Skeletal muscle satellite cell (primary cell): ENCODE measurements at regions not wholly inside any gene's neighbourhood (a gene's known extent, or its start where the extent isn't known, plus 50 kb on each side); places are given as distances from the start of the nearest gene placed in this dataset.
"Not testable (repeated sequence)": the region's sequence is repeated elsewhere in the genome, so short reads cannot be mapped to it uniquely, and the experiment has no call there.

Experiments used
- H3K27me3 ChIP-seq: 2 replicates; pipeline ENCODE4 v1.7.0; 2013; ENCODE audit warnings: low read length; ENCODE audit not compliant: control insufficient read depth, insufficient read depth
- H3K36me3 ChIP-seq: 2 replicates; pipeline ENCODE4 v1.7.0; 2013; ENCODE audit warnings: mild to moderate bottlenecking, control low read depth, low read length; ENCODE audit not compliant: insufficient read depth
- H3K4me1 ChIP-seq: 2 replicates; pipeline ENCODE4 v1.7.0; 2013; ENCODE audit warnings: low read length; ENCODE audit not compliant: control insufficient read depth, insufficient read depth
- H3K4me2 ChIP-seq: 2 replicates; pipeline ENCODE4 v1.7.0; 2013; ENCODE audit warnings: mild to moderate bottlenecking, low read length
- H3K4me3 ChIP-seq: 2 replicates; pipeline ENCODE4 v1.7.0; 2013; ENCODE audit warnings: low read length
- H3K9ac ChIP-seq: 2 replicates; pipeline ENCODE4 v1.7.0; 2013; ENCODE audit warnings: mild to moderate bottlenecking, low read depth, low read length, moderate library complexity
- H3K9me3 ChIP-seq: replicated peaks from 2 replicates; pipeline ENCODE4 v1.7.0; 2013; ENCODE audit warnings: mild to moderate bottlenecking, control low read depth, low read length

DNA sequence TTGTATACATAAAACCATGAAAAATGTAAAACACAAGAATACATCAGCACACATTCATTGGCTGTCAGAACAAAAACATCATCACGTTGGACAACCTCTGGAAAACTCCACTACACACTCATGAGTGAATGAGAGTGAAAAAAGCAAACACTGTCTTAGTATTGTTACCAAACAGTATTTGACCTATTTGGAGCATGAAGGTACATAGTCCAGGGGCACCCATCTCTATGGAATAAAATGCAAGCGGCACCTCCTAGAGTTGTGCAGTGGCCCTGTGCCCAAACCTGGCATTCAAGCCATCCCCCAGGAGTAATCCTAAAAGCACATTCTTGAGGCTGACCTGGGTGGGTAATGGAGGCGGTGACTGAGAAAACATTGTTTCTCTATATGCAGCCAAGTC, 67.0 kb upstream of the SOD1 start:
- no peak overlapping the region for H3K9ac ChIP-seq
- no peak overlapping the region for H3K4me2 ChIP-seq
- H3K4me1 ChIP-seq = no peaks in the 10 kb centered on the region
- H3K4me3 ChIP-seq = no peak overlapping the region
- H3K27me3 ChIP-seq = peaks cover 20% of the 10 kb centered on the region
- H3K36me3 ChIP-seq = no peaks in the 10 kb centered on the region
- no peaks in the 10 kb centered on the region for H3K9me3 ChIP-seq

GRCh38 chr21:31589820-31590219, 69.7 kb upstream of the SOD1 start:
- Histone ChIP-seq H3K4me2 (no peak overlapping the region), H3K36me3 (no peaks in the 10 kb centered on the region), H3K4me1 (no peaks in the 10 kb centered on the region), H3K9me3 (no peaks in the 10 kb centered on the region), H3K4me3 (no peak overlapping the region), H3K27me3 (peaks cover 20% of the 10 kb centered on the region), H3K9ac (no peak overlapping the region)

- H3K9me3 ChIP-seq = no peaks in the 10 kb centered on the region
- no peak overlapping the region for H3K9ac ChIP-seq
- no peak overlapping the region for H3K4me3 ChIP-seq
- H3K27me3 ChIP-seq = peaks cover 4% of the 10 kb centered on the region
- H3K36me3 ChIP-seq = no peaks in the 10 kb centered on the region
- H3K4me2 ChIP-seq = no peak overlapping the region
- no peaks in the 10 kb centered on the region for H3K4me1 ChIP-seq
Measured at GRCh38 chr21:31586118-31586517, 73.4 kb upstream of the SOD1 start.

DNA sequence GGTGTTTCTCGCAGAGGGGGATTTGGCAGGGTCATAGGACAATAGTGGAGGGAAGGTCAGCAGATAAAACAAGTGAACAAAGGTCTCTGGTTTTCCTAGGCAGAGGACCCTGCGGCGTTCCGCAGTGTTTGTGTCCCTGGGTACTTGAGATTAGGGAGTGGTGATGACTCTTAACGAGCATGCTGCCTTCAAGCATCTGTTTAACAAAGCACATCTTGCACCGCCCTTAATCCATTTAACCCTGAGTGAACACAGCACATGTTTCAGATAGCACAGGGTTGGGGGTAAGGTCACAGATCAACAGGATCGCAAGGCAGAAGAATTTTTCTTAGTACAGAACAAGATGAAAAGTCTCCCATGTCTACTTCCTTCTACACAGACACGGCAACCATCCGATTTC, 75.6 kb upstream of the SOD1 start:
- not testable (repeated sequence) for H3K36me3 ChIP-seq, H3K9me3 ChIP-seq, H3K9ac ChIP-seq, H3K27me3 ChIP-seq, H3K4me2 ChIP-seq, H3K4me3 ChIP-seq, H3K4me1 ChIP-seq

GRCh38 chr21:31583498-31583897, 76.0 kb upstream of the SOD1 start:
- Histone ChIP-seq H3K9ac (no peak overlapping the region), H3K4me1 (no peaks in the 10 kb centered on the region), H3K4me2 (no peak overlapping the region), H3K27me3 (peaks cover 9% of the 10 kb centered on the region), H3K4me3 (no peak overlapping the region), H3K36me3 (no peaks in the 10 kb centered on the region), H3K9me3 (no peaks in the 10 kb centered on the region)

DNA sequence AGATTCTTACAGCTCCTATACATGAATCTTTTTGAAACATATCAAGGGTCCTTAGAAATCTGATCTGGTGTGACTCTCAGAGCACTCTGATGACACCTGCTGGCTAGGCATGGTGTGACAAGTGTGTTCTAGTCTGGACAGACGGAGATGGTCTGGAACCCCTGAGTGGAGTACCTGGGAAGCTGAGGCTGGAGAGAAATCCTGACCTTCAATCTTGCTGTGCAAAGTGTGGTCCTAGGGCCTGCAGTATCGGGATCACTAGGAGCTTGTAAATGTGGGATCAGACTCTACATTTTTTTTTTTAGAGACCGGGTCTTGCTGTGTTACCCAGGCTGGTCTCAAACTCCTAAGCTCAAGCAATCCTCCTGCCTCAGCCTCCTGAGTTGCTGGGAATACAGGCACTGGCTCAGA, 78.6 kb upstream of the SOD1 start:
- Histone ChIP-seq H3K9ac (no peak overlapping the region), H3K9me3 (no peaks in the 10 kb centered on the region), H3K4me3 (no peak overlapping the region), H3K36me3 (no peaks in the 10 kb centered on the region), H3K27me3 (peaks cover 9% of the 10 kb centered on the region), H3K4me2 (no peak overlapping the region), H3K4me1 (no peaks in the 10 kb centered on the region)

DNA sequence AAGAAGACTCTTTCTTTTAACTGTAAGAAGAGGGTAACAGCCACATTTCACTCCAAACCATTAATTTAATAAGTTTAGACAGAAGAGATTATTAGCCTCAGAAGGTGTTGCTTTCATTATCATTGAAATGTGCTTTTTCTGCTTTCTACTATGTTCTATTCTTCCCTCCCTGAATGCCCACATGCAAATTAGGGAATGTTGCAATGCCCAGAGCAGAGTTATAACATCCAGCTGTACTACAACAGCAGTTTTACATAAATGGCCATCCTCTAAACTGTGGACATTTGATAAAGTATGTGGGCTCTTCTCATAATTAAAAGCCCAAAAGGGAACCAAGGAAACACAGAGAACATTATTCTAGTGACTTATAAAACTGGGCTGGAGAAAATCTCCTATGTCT, 82.2 kb upstream of the SOD1 start:
- no peak overlapping the region for H3K4me3 ChIP-seq
- no peak overlapping the region for H3K9ac ChIP-seq
- no peaks in the 10 kb centered on the region for H3K9me3 ChIP-seq
- no peaks in the 10 kb centered on the region for H3K4me1 ChIP-seq
- H3K36me3 ChIP-seq = no peaks in the 10 kb centered on the region
- peaks cover 5% of the 10 kb centered on the region for H3K27me3 ChIP-seq
- no peak overlapping the region for H3K4me2 ChIP-seq

- Histone ChIP-seq H3K9ac (no peak overlapping the region), H3K4me1 (no peaks in the 10 kb centered on the region), H3K9me3 (no peaks in the 10 kb centered on the region), H3K4me3 (no peak overlapping the region), H3K36me3 (no peaks in the 10 kb centered on the region), H3K4me2 (no peak overlapping the region), H3K27me3 (peaks cover 5% of the 10 kb centered on the region)
Measured at GRCh38 chr21:31576428-31576827, 83.1 kb upstream of the SOD1 start.

DNA sequence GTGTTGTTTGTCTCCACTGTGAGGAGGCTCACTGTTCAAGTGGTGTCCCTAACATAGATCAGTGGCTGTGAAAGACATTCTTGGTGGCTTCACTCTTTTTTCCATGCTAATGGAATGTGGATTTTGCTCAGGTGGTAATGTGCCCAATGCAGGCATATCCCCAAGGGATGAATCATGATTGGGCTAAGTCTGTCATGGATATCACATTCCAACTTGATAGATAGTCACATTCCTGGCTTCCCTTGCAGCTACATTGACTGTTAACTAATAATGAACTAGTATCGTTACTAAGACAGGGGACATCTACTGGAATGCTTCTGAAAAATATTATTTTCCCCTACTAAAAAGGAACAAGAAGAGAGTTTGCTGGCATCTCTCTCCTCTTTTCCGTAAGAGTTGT, 86.3 kb upstream of the SOD1 start:
- Histone ChIP-seq H3K4me3 (no peak overlapping the region), H3K27me3 (peaks cover 7% of the 10 kb centered on the region), H3K9ac (no peak overlapping the region), H3K4me2 (no peak overlapping the region), H3K9me3 (no peaks in the 10 kb centered on the region), H3K36me3 (no peaks in the 10 kb centered on the region), H3K4me1 (no peaks in the 10 kb centered on the region)

GRCh38 chr21:31571879-31572278, 87.6 kb upstream of the SOD1 start:
- H3K27me3 ChIP-seq = peaks cover 7% of the 10 kb centered on the region
- no peak overlapping the region for H3K4me3 ChIP-seq
- no peak overlapping the region for H3K9ac ChIP-seq
- H3K4me1 ChIP-seq = no peaks in the 10 kb centered on the region
- no peaks in the 10 kb centered on the region for H3K9me3 ChIP-seq
- H3K4me2 ChIP-seq = no peak overlapping the region
- no peaks in the 10 kb centered on the region for H3K36me3 ChIP-seq

DNA sequence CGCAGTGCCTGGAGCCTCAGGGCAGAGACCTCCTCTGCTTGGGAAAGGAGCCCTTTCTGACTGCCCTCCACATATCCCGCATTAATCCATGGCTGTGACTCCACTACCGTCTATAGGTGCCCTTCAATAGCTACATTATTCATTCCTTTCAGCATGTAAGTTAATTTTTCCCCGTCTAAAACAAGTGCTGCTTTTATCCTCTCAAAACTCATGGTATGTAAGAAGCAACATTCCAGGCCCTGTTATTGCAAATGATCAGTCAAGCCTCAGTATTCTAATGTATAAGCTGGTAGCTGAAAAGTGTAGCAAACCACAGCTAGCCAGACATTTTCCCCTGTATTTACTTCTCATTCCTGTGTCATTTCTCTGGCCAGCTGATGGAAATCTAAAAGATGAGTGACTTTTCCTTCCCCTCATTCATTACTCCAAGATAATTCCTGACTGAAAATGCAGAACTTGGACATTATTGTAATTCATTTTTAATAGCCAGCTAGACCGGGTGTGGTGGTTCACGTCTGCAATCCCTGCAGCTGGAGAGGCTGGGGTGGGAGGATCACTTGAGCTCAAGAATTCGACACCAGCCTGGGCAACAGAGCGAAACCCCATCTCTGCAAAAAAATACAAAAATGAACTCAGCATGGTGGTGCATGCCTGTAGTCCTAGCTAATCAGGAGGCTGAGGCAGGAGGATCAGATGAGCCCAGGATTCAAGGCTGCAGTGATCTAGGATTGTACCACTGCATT, 88.5 kb upstream of the SOD1 start:
- H3K36me3 ChIP-seq = no peaks in the 10 kb centered on the region
- no peak overlapping the region for H3K9ac ChIP-seq
- H3K27me3 ChIP-seq = peaks cover 7% of the 10 kb centered on the region
- H3K9me3 ChIP-seq = no peaks in the 10 kb centered on the region
- no peak overlapping the region for H3K4me2 ChIP-seq
- H3K4me1 ChIP-seq = no peaks in the 10 kb centered on the region
- no peak overlapping the region for H3K4me3 ChIP-seq

DNA sequence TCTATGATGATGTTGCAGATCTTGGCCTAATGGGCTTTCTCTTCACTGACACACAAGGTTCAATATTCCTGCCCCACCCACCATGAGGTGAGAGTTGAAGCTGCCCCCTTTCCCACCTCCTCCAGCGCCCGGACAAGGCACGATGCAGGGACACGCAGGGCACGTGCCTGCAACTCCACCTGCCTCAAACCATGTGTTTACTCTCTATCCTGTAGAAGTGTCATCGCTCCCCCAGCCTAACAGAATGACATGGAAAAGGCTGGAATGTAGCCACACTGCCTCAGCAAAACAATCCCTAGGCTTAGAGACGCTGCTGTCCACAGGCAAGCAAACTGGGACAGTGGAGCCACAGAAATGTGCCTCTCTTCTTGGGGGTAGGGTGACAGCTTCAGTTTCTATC, 92.9 kb upstream of the SOD1 start:
- H3K9ac ChIP-seq = no peak overlapping the region

More for the DNA sequence above, 92.9 kb upstream of the SOD1 start:
- no peak overlapping the region for H3K4me2 ChIP-seq
- no peaks in the 10 kb centered on the region for H3K36me3 ChIP-seq
- H3K9me3 ChIP-seq = no peaks in the 10 kb centered on the region
- no peak overlapping the region for H3K4me3 ChIP-seq
- H3K4me1 ChIP-seq = no peaks in the 10 kb centered on the region
- peaks cover 7% of the 10 kb centered on the region for H3K27me3 ChIP-seq
